SJSA1 (cell line): ENCODE measurements at regions not wholly inside any gene's neighbourhood (a gene's known extent, or its start where the extent isn't known, plus 50 kb on each side); places are given as distances from the start of the nearest gene placed in this dataset.

ENCODE experiments used
- DNase-seq, 2 experiments: peaks; one replicate each; pipeline ENCODE4 v3.0.0-alpha.2; 2015 to 2020; ENCODE audit warnings: low spot score in 2 of 2, low read depth in 1 of 2
- H3K27ac ChIP-seq: fragments of 250-450 bp; sonication (Bioruptor Pico); 2 replicates; pipeline ENCODE4 v1.5.1; 2020; ENCODE audit warnings: mild to moderate bottlenecking, moderate library complexity
- H3K27me3 ChIP-seq: fragments of 250-450 bp; sonication (Bioruptor Pico); replicated peaks from 2 replicates; pipeline ENCODE4 v1.5.1; 2020; ENCODE audit warnings: mild to moderate bottlenecking, moderate library complexity
- H3K36me3 ChIP-seq: fragments of 250-450 bp; sonication (Bioruptor Pico); 2 replicates; pipeline ENCODE4 v1.5.1; 2020; ENCODE audit warnings: mild to moderate bottlenecking
- H3K4me1 ChIP-seq: fragments of 250-450 bp; sonication (Bioruptor Pico); replicated peaks from 2 replicates; pipeline ENCODE4 v1.6.1; 2021; ENCODE audit warnings: mild to moderate bottlenecking
- H3K4me3 ChIP-seq: fragments of 250-450 bp; sonication (Bioruptor Pico); 2 replicates; pipeline ENCODE4 v1.5.1; 2020; ENCODE audit warnings: mild to moderate bottlenecking
- H3K9me3 ChIP-seq: fragments of 250-450 bp; sonication (Bioruptor Pico); replicated peaks from 2 replicates; pipeline ENCODE4 v1.5.1; 2020; ENCODE audit warnings: mild to moderate bottlenecking

DNA sequence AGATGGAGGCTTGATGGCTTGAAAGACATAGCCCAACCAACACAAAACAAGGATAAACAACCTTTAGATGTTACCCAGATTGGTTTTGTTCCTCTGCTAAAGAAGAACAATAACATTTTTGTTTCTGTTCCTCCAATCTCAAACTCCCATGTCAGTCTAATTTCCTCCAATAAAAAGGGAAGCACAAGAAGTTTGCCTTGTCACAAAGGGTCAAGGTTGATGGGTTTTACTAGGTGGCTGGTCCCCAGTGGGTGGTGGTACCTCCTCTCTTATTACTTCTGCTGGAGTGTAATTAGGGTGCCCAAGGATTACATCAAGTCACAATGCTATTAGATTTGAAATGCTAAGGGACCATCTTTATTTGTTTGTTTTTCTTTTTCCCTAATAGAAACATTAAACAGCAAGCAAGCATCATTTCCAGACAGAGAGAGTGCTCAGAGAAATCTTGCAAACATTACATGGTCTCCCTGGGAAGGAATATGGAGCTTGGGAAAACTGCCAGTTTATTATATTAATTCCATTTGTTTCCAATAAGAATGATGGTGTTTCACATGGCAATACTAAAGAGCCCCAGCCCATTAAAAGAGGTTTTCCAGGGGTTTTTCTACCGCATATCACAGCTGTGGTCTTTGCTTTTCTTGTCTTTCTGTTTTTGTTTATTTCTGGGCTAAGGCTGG lies 78.3 kb upstream of the AOAH start:
- DNase-seq = no peak
- no peaks in the 10 kb centered on the region; the same call in 1 of the 2 replicates for H3K27me3 ChIP-seq
- H3K4me3 ChIP-seq = no peak overlapping the region
- H3K4me1 ChIP-seq = no peaks in the 10 kb centered on the region
- no peaks in the 10 kb centered on the region for H3K9me3 ChIP-seq
- H3K36me3 ChIP-seq = no peaks in the 10 kb centered on the region
- no peak overlapping the region for H3K27ac ChIP-seq

DNA sequence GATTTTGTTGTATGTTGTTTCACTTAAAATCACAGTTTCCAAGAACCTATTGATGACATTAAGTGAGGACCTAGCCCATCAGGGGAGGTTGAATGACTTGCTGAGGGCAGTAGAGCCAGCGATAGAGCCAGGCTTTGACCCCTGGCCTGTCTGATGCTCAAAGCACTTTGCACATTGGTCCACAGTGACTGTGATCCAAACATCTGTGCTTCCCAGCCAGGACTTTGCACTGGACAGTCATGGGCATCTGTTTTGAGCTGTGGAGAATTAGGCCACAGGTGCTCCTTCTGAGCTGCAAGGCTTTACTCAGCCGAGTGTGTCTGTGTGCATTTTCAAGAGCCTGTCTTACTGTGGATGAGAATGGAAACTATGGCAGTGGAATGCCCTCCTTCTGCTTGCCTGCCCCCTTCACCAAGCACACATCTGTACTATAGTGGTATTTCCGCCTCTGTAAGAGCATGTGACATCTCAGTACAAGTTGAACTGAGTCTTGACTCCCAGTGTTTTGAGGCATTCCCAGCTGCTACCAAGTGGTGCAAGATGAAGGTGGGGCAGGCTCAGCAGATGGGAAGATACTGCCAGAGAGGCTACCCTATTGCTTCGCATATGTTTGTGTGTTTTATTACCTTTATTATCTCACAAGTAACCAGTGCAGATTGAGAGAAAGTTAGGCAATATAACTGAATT lies 72.7 kb upstream of the AOAH start:
- no peak for DNase-seq
- H3K36me3 ChIP-seq = no peaks in the 10 kb centered on the region
- no peak overlapping the region for H3K4me3 ChIP-seq
- no peaks in the 10 kb centered on the region for H3K27me3 ChIP-seq
- no peaks in the 10 kb centered on the region for H3K4me1 ChIP-seq
- H3K9me3 ChIP-seq = no peaks in the 10 kb centered on the region
- H3K27ac ChIP-seq = no peak overlapping the region

DNA sequence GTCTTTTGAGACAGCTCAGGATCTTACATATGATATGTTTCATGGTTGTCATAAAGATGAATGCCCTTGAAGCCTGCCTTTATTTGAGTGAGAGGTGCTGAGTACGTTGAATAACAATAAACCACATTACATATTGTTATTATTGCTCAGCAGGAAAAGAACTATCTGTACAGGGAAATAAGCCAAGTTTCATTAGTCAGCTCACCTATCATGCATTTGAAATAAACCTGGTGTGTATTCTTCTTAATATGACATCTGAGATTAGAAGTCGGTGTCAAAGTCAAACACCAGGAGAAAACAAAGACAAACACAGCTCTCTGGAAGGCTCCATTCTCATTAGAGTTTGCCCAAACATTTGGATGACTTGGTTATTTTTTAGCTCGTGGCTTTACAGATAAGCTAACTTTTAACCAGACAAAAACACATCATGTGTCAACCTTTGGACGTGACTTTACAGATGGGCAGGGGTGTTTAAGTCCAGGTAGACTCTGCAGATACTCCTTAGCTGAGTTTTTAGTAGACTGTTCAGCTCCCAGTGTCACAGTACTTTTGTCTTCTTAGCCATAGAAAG lies 71.2 kb upstream of the AOAH start:
- no peak overlapping the region for H3K27ac ChIP-seq
- no peaks in the 10 kb centered on the region for H3K9me3 ChIP-seq
- no peaks in the 10 kb centered on the region for H3K36me3 ChIP-seq
- no peak overlapping the region for H3K4me3 ChIP-seq
- no peaks in the 10 kb centered on the region for H3K27me3 ChIP-seq
- H3K4me1 ChIP-seq = no peaks in the 10 kb centered on the region
- DNase-seq = no peak

DNA sequence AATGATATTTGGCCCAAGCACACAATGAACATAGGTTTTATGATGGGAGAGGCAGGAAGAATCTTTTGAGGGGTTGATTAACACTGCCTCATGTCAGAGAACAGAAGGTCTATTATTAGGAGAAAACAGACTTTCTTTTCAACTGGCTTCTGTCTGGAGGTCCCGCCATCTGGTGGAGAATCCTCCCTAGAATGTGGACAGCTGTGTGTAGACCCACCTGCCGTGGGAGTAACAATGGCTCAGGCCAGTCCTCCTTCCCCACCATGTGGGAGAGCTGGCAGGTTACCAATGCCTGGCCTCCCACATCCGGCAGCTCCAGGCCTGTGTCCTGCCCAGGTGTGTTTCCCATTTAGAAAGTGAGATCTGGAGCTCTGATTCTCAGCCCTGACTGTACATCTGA lies 70.4 kb upstream of the AOAH start:
- Histone ChIP-seq H3K36me3 (no peaks in the 10 kb centered on the region), H3K4me1 (no peaks in the 10 kb centered on the region), H3K9me3 (no peaks in the 10 kb centered on the region), H3K27me3 (no peaks in the 10 kb centered on the region), H3K4me3 (no peak overlapping the region), H3K27ac (no peak overlapping the region)
- DNase-seq = no peak

DNA sequence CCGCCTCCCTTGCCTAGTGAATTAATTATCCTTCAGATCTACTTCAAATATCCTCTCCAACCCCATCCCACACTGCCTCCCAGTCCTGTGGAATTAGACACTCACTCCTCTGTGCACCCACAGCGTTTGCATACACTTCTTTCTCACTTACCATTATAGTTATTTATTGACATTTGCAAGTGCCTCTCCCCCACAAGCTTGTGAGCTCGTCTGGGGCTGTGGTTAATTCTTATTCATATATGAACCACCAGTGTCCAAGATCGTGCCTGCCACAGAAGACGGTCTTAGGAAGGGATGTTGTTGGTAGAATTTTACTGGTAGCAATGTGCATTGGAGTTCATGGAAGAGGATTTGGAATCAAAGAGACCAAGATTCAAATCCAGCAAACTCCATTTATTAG lies 68.1 kb upstream of the AOAH start:
- Histone ChIP-seq H3K36me3 (no peaks in the 10 kb centered on the region), H3K9me3 (no peaks in the 10 kb centered on the region)
- no peak for DNase-seq

DNA sequence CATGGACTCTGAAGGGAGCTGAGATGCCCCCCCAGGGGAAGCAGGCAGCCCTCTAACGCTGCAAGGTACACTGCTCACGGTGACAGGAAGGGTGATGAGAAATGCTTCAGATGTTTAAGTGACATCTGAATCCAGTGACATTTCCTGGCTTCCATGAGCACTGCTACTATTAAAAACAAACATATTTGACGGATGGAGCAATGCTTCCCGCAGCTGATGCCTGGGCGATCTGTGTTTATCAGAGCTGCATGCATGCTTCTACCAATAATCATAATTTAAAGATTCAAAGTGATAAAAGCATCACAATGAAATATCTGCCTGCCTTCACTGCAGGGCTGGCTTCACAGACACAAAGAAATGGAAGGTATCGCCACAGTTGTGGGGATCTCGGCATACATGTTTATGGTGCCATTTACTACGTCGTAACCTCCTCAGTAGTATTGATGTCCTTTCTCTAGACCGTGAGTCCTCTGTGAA lies 66.1 kb upstream of the AOAH start:
- Histone ChIP-seq H3K36me3 (no peaks in the 10 kb centered on the region), H3K27ac (no peak overlapping the region), H3K4me3 (no peak overlapping the region), H3K9me3 (no peaks in the 10 kb centered on the region), H3K27me3 (no peaks in the 10 kb centered on the region), H3K4me1 (no peaks in the 10 kb centered on the region)
- DNase-seq = no peak

More for the DNA sequence above, 68.1 kb upstream of the AOAH start:
- Histone ChIP-seq H3K4me1 (no peaks in the 10 kb centered on the region), H3K27me3 (no peaks in the 10 kb centered on the region), H3K27ac (no peak overlapping the region), H3K4me3 (no peak overlapping the region)

DNA sequence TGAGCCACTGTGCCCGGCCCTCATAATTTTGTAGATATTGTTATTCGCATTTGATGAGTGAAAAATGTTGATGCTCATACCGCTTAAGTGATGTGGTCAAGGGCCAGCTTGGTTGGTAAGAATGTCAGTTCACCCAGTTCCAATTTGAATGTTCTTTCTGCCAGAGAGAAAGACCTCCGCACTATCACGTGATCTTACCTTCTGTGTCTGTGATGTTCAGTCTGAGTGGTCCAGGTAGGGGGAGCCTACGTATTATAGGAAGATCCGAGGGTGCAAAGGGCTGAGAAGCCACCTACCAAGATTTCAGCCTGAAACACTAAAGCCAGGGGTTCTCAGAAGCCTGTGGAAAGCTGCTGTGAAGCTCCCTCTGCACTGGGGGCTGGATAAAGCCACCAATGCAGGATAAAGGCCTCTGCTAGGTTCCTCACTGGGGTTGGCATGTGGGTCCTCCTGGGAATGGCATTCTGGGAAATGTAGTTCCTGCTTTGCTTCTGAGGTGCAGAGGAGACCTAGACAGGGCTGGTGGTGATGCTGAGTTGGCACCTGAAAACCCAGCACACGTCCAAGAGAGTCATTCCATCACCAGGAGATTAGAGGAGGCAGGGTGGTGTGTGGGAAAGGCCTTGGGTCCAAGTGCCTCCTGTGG lies 64.7 kb upstream of the AOAH start:
- H3K27ac ChIP-seq = no peak overlapping the region
- H3K27me3 ChIP-seq = no peaks in the 10 kb centered on the region
- no peaks in the 10 kb centered on the region for H3K36me3 ChIP-seq
- DNase-seq = no peak
- H3K4me3 ChIP-seq = no peak overlapping the region
- no peaks in the 10 kb centered on the region for H3K4me1 ChIP-seq
- H3K9me3 ChIP-seq = no peaks in the 10 kb centered on the region

DNA sequence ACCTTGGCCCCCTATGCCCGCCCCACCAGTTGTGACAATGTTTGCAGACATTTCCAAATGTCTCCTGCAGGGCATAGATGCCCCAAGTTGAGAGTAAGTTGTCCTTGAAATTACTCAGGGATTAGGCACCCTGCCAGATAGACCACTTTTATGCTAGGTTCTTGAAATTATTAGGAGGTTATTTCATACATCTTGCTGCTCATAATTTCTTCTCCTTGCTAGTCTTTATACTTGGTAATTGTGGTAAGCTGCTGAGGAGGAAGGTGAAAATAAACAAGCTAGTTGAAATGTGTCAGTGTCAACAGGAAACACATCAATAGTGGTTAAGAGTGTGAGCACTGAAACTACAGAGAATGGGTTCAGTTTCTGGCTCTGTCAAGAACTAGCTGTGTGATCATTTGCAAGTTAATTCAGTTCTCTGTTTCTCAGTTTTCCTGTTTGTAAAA lies 63.7 kb upstream of the AOAH start:
- no peak for DNase-seq
- Histone ChIP-seq H3K4me3 (no peak overlapping the region), H3K4me1 (no peaks in the 10 kb centered on the region), H3K27me3 (no peaks in the 10 kb centered on the region), H3K27ac (no peak overlapping the region), H3K9me3 (no peaks in the 10 kb centered on the region), H3K36me3 (no peaks in the 10 kb centered on the region)

DNA sequence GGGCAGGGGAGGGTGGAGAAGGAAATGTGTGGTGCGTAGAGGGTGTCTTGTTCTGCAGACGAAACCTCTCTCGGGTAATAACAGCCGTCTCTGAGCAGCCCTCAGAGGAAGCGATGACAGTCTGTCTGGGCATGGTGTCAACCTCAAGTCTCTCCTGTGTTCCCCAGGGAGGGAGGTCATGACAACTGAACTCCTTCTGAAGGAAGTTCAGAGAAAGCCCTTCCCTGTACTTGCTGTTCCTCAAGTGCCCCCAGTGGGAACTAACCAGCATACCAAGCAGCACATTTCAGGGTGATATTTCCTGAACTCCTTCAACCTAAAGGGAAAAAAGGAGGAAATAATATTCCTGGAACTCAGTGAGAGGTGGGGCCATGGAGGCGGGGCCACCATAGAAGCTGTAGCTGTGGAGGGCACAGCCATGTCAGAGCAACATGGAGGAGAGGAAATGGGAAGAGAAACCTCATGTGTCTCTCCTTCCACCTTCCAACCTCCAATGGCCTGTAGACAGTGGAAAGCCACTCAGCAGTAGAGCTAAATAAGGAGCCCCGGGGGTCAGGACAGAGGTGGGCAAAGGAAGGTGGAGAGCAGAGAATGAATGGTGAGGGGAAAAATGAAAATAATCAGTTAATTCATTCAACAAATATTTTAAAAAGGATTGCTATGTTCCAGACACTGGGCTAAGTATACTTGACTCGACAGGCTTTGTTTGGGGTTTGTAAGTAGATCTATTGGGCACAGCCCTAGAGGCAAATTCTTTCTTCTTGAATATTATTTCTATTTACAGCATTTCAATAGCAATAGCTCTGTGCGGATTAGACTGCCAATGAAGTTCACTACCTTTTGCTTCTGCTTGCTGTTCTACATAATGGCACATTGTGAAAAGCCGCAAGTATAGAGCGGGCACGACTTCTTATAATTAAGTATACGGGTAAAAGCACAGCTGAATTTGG lies 61.0 kb upstream of the AOAH start:
- Histone ChIP-seq H3K4me1 (no peaks in the 10 kb centered on the region), H3K27me3 (no peaks in the 10 kb centered on the region), H3K27ac (no peak overlapping the region), H3K9me3 (no peaks in the 10 kb centered on the region), H3K4me3 (no peak overlapping the region), H3K36me3 (no peaks in the 10 kb centered on the region)
- no peak for DNase-seq

DNA sequence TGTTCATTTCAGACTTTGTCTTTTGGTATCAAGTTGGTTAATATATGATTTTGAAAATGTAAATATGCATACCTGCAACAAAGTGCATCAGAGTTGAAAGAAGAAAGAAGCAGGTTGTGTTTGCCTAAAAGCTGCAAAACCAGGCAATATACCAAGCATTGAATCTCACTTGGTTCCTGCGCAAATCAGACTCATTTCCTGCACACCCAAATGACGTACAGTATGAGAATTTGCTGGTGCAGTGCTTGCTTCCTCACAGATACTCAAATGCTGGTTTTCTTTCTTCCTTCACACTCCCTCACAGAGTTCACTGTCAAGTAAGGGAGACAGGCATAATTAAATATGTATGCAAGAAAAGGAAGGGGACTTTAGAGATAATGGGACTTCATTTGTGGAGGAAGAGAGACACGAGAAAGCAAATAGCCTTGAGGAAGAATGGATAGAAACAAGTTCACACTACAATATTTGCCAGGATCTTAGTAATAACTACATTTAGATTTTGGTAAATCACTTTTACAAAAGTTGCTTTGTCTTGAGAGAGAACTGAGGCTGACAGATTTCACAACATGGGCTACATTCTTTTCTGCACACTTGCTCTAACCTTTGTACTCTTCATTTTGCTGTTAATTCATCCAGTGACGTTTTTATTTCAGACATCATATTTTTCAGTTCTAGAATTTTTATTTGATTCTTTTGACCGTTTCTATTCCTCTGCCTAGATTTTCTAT lies 56.9 kb upstream of the AOAH start:
- Histone ChIP-seq H3K36me3 (no peaks in the 10 kb centered on the region), H3K27me3 (no peaks in the 10 kb centered on the region), H3K4me3 (no peak overlapping the region), H3K27ac (no peak overlapping the region), H3K4me1 (no peaks in the 10 kb centered on the region), H3K9me3 (no peaks in the 10 kb centered on the region)
- DNase-seq = no peak

DNA sequence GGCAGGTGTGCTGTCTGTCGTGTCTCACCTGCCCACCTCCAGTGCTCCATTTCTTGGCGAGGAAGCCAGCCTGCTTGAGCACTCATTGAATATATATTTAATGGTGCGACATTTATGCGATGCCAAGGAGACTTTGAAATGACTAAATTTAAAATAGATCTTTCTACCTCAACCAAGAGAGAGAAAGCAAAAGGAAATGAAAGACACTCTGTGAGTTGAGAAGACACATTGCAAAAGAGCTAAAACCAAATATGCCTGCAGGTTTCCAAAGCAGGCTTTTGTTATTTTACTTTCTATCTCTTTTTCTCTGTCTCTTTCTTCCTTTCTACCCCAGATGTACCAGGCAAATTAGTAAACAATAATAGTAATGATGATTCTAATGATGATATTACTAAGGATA lies 53.6 kb upstream of the AOAH start:
- Histone ChIP-seq H3K36me3 (no peaks in the 10 kb centered on the region), H3K4me3 (no peak overlapping the region), H3K27me3 (no peaks in the 10 kb centered on the region), H3K4me1 (0 out of 2 replicates have a peak, but pooled peaks cover 4% of the 10 kb centered on the region), H3K9me3 (no peaks in the 10 kb centered on the region), H3K27ac (no peak overlapping the region)
- no peak for DNase-seq

DNA sequence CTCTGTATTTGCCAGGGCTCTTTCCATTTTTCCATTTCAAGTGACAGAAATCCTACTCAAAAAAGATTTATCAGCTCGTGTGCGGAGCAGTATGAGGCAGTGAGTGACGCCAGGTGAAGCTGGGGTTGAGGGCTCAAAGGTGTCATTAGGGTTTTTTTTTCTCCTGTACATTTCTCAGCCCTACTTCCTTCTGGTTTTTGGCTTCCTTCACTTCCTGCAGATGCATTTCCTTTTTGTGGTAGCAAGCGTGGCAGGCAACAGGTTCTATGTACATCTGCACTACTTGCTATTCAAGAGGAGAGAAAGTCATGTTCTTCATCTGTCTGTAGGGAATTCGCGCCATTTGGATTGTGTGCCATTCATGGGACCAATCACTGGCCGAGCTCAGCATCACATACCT lies 52.8 kb upstream of the AOAH start:
- Histone ChIP-seq H3K4me3 (no peak overlapping the region), H3K36me3 (no peaks in the 10 kb centered on the region), H3K9me3 (no peaks in the 10 kb centered on the region), H3K4me1 (0 out of 2 replicates have a peak, but pooled peaks cover 4% of the 10 kb centered on the region), H3K27ac (no peak overlapping the region), H3K27me3 (no peaks in the 10 kb centered on the region)
- no peak for DNase-seq

DNA sequence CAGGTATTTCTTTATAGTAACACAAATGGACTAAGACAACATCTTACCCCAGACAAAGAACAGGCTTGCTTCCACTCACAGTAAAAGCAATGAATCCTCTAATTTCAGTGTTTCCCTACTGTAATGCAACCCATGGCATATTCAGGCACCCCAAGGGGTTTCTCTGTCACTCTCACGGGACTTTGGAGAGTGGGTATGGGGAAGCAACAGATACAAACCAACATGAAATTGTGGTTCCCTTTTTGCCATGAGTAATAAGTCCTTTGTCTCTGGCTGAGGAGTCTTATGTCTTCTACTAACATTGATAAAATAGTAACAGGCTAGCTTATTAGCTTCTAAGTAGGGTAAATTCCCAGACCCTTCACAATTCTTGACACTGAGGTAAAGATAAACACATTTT lies 51.4 kb upstream of the AOAH start:
- H3K9me3 ChIP-seq = no peaks in the 10 kb centered on the region
- H3K4me1 ChIP-seq = 0 out of 2 replicates have a peak, but pooled peaks cover 4% of the 10 kb centered on the region
- no peaks in the 10 kb centered on the region for H3K27me3 ChIP-seq
- no peaks in the 10 kb centered on the region for H3K36me3 ChIP-seq
- no peak overlapping the region for H3K4me3 ChIP-seq
- DNase-seq = no peak
- H3K27ac ChIP-seq = no peak overlapping the region
